CD1c-positive myeloid dendritic cell (primary cell): ENCODE measurements at regions not wholly inside any gene's neighbourhood (a gene's known extent, or its start where the extent isn't known, plus 50 kb on each side); places are given as distances from the start of the nearest gene placed in this dataset.
"Not testable (repeated sequence)": the region's sequence is repeated elsewhere in the genome, so short reads cannot be mapped to it uniquely, and the experiment has no call there.

ENCODE experiments used
- DNase-seq: peaks from one replicate; pipeline ENCODE4 v3.0.0-alpha.2; 2016; ENCODE audit errors: extremely low spot score

DNA sequence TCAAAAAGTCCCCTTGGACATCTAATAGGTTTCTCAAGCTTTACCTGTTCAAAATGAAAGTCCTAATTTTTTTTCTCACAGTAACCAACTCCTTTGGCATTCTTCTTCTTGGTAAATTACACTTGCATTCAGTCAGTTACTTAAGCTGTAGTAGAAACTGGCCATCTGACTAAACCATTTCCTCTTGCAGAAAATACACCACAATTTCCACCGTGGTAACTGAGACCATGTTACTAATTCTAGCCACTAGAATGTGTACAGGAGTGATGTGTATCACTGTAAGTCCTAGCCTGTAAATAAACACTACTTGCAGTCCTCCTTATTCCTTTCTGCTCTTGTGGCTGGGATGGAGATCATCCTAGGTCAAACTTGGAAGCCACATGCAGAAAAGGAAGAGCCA, 965.4 kb upstream of the TMPRSS15 start:
- no peak for DNase-seq

DNA sequence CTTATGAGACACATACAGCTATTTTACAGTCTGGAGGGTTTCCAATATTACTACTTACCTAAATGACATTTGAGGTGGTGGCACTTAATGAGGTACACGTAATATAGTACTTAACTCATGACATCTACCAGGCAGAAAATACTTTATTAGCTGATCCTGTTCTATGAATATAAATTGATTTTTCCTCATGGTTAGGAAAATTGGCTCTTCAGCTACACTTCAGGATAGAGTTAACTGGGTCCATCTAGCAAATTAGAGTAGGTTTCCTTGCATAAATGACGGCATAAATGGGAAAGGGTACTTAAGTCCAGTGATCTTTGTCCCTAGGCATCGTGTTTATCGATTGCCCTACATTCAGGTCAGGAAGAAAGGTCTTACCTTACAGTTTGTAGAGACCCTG, 988.8 kb upstream of the TMPRSS15 start:
- DNase-seq, result no peak

DNA sequence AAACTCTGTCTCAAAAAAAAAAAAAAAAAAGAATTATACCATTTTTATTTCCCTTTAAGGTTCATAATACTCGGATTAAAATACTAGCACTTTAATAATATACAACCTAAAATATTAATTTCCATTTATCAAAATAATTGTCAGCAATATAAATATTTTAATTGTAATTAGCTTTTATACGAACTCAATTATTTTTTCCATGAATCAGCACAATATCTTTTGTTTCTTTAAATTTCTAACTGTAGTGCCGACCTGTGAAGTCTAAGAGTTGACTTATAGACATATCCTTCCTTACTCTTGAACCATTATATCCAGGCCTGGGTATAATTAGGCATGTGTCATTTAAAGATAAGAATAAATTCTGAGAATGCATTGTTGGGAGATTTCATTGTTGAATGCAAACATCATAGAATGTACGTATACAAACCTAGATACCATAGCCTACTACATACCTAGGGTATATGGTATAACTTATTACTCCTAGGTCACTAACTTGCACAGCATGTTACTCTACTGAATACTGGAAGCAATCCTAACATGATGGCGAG, 996.7 kb upstream of the TMPRSS15 start:
- DNase-seq, result no peak

DNA sequence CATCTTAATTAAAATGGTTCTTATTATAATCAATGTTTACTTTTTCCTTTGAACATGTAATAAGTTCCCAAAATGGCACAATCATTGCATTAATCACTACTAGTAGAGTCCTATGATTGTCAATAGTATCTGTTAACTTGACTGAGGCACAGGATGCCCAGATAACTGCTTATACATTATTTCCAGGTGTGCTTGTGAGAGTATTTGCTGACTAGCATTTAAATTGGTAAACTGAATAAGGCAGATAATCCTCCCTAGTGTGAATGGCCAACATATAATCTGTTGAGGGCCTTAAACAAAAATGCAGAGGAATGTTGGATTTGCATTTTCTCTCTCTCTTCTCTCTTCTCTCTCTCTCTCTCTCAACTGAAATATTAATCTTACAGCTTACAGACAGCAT, 999.3 kb upstream of the TMPRSS15 start:
- DNase-seq, result no peak

DNA sequence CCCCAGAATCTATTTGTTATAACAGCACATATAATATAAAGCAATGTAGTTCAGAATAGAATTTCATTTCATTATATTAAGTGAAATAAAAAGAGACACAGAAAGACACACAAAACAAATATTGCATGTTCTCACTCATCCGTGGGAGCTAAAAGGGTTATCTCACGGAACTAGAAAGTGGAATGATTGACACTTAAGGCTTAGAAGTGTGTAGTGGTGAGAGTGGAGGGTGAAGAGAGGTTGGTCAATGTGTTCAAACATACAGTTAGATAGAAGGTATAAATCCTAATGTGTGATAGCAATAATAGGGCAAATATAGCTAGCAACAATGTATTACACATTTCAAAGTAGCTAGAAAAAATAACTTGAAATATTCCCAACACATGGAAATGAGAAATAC, 1001.7 kb upstream of the TMPRSS15 start:
- DNase-seq, result no peak

DNA sequence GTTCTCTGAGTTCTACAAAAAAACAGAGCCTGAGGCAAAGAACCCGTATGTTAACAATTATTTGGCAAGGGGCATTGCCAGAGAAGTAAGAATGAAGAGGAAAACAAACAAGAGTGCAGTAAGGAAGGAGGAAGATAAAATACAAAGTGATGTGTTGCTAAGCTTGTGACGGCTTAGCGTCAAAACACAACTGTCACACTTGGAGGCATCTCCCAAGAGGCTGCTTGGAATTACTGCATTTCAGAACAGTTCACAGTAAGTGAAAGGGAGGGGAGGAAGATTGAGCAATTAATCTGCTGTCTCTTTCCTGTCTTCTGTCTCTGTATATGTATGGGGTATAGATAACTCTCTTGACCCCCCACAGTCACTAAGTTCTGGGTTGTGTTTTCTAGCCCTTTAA, 1017.0 kb upstream of the TMPRSS15 start:
- DNase-seq, result no peak

DNA sequence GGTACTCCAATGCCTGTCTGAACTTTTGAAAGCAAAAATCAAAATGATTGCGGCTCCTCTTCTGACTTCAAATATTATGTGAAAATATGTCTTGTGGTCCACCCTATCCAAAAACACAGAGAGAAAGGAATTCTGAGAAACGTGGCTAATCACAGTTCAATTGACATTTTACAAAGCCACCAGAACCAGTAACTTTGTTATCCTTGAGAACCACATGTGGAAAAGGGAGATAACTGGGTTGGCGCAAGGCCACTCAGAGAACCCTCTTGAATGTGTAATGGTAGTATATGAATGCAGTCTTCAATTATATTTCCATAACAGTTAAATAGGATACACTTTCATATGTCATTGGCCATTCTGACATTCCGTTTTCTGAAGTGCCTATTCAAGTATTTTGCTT, 1030.0 kb upstream of the TMPRSS15 start:
- no peak for DNase-seq

DNA sequence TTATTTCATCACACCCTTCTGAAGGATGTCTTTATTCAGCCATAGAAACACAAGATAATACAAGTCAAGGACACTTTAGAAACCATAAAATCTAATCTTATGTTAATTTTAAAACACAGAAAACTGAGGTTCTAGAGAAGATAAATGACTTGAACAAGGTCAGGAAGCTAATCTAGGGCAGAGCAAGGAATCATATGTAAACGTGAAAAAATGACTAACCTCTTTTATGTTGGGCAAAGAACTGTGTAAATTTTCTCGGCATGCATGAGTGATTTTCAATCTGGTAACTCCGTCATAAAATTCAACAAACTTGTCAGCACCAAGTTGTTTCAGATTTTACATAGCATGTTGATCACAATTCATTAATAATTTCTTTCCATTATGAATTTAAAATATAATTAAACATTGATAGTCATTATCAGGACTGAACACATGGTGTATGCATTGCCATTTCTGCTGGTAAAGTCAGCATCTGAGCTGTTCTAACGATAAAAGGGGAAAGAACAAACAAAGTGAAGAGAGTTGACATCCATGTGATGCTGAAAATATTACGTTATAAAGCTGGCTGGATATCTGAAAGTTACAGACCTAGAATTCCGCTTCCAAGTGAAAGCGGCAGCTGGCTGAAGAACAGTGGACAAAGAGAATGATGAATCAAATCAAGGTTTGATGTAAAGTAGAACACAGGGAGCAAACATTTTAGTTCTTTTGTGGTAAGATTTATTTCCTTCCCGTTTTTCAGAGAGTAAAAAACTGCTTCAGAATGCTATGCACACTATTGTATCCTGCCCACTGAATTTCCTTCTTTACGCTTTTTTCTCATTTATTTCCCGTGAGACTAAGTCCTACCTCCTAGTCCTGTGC, 1037.4 kb upstream of the TMPRSS15 start:
- no peak for DNase-seq

DNA sequence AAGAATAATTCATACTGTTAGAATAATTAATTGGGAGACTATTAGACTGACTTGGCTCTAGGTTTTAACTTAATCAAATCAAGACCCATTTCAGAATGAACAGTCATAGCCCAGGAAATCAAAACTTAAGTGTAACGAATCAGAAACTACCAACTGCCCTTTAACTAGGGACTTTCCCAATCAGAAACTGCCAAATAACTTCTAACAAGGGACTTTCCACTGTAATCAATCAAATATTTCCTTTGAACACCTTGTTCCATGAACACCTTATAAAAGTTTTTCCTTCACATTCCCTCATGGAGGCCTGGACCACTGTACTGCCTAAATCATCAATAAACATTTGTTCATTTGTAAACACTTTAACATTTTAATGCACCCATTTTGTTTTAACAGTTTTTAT, 1054.7 kb upstream of the TMPRSS15 start:
- DNase-seq, result no peak

DNA sequence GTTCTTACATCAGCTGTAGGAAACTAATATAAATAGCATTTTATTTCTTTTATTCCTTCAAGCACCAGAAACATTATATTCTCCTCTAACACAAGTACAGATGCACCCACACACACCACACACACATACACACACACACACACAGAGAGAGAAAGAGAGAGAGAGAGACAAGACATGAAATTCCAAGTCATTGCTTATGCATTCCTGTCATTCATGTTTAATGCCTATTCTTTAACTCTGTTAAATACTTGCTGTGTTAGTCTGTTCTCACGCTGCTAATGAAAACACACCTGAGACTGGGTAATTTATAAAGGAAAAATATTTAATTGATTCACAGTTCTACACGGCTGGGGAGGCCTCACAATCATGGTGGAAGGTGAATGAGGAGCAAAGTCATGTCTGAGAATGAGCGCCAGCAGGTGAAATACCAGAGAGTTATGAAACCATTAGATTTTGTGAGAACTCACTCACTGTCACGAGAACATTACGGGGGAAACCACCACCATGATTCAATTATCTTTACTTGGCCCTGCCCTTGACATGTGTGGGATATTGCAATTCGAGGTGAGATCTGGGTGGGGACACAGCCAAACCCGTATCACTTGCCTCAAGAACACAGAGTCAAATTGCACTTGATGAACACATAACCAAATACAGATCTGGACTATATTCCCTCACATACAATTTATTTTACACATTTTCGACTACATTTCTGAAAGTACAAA, 1058.1 kb upstream of the TMPRSS15 start:
- no peak for DNase-seq

DNA sequence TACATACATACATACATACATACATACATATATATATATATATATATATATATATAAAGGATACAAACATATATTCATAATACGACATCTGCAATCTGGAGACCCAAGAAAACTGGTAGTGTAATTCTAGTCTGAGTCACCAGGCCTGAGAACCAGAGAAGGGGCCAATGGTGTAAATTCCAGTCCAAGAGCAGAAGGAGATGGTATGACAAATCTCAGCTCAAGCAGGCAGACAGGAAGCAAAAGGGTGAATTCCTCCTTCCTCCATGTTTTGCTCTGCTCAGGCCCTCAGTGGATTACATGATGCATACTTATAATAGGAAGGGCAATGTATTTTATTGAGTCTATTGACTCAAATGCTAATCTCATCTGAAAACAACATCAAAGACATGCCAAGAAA, 1060.4 kb upstream of the TMPRSS15 start:
- no peak for DNase-seq

DNA sequence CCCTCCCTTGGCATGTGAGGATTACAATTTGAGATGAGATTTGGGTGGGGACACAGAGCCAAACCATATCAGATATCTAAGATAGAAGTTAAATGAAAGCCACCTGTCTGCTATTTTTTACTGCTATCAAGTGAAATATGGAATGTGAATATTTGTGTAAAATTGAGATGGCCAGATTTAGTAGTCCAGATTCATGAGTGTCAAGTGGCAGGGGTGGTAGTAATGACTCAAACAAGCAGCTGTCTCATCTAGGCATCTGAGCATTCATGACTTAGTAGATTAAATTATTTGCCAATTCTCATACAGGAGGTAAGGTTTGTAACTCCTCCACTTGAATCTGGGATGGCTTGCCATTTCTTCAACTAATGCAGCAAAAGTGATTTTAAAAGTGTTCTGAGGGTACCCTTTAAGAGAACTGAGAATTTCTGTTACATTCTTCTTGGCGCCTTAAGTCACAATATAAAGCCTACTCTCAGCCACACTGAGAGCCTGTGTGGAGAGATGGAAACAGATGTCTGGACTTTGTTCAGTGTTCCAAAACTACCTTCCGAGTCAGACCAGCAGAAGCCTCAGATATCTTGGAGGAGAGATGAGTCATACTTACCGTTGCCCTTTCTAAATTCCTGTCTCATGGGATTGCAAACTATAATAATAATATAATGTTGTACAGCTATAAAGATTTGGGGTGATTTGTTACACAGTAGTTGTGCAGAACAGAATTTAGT, 1065.6 kb upstream of the TMPRSS15 start:
- no peak for DNase-seq

DNA sequence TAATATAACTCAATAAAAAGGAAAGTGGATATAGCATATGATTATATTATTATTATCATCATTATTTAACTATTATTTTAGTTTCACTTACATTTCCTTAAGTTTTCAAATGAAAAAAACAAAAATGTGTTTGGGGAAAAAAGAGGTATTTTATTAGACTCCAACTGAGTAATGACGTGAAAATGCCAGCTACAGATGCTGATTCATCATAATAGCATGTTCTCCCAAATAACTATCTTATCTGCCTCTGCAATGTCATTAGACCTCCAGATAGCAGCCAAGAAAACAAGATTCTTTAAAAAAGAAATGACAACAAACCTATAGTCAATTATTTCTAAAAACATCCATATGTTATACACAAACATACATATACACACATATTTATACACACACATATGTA, 1071.9 kb upstream of the TMPRSS15 start:
- no peak for DNase-seq

DNA sequence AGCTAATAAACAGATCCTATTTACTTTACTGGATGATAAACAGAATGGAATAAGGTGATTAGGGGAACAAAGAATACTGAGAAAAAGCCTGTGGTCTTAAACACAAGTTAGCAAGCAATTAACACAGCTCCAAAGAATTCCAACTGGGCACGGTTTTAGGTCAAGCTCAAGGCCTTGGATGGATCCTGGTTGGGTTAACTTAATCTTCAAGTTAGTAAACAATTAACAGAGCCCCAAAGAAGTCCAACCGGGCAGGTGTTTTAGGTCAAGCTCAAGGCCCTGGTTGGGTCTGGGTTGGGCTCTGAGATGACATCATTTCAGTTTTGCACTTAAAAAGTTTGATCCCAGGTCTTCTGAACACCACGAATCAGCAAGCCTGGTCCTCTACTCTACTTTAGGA, 1086.3 kb upstream of the TMPRSS15 start:
- no peak for DNase-seq

DNA sequence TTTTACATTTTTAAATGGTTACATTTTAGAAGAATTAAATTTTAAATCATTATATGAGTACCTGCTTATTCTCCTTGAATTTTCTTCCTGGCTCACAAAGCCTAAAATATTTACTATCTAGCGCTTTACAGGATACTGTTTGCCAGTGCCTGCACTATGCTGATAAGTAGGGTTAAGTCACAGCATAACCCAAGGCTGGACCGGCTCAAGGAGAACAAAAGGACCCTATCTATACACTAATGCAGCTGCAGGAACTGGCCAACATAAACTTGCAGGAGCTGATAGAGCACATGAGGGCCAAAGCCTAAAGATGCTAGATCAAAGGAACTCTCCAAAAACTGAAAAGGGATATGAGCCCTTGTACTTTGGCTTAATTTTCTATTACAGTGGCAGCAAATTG, 1086.9 kb upstream of the TMPRSS15 start:
- DNase-seq, result no peak

DNA sequence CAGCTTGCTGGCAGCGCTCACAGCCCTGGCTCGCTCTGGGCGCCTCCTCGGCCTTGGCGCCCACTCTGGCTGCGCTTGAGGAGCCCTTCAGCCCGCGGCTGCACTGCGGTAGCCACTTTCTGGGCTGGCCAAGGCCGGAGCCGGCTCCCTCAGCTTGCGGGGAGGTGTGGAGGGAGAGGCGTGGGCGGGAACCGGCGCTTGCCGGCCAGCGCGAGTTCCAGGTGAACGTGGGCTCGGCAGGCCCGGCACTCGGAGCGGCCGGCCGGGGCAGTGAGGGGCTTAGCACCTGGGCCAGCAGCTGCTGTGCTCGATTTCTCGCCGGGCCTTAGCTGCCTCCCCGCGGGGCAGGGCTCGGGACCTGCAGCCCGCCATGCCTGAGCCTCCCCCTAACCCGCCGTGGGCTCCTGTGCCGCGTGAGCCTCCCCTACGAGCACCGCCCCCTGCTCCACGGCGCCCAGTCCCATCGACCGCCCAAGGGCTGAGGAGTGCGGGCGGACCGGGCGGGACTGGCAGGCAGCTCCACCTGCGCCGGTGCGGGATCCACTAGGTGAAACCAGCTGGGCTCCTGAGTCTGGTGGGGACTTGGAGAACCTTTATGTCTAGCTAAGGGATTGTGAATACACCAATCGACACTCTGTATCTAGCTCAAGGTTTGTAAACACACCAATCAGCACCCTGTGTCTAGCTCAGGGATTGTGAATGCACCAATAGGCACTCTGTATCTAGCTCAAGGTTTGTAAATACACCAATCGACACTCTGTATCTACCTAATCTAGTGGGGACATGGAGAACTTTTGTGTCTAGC, 1090.1 kb upstream of the TMPRSS15 start:
- DNase-seq, result not testable (repeated sequence)

DNA sequence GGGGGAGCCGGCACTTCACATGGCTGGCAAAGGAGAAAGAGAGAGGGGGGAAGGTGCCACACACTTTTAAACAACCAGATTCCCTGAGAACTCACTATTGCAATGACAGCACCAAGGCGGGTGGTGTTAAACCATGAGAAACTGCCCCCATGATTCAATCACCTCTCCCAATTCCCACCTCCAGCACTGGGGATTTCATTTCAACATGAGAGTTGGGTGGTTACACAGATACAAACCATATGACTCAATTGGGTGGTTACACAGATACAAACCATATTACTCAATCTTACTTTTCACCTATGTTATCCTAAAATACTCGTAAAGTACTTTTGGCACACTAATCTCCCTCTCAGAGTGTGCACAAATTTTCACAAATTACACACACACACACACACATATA, 1097.5 kb upstream of the TMPRSS15 start:
- no peak for DNase-seq

DNA sequence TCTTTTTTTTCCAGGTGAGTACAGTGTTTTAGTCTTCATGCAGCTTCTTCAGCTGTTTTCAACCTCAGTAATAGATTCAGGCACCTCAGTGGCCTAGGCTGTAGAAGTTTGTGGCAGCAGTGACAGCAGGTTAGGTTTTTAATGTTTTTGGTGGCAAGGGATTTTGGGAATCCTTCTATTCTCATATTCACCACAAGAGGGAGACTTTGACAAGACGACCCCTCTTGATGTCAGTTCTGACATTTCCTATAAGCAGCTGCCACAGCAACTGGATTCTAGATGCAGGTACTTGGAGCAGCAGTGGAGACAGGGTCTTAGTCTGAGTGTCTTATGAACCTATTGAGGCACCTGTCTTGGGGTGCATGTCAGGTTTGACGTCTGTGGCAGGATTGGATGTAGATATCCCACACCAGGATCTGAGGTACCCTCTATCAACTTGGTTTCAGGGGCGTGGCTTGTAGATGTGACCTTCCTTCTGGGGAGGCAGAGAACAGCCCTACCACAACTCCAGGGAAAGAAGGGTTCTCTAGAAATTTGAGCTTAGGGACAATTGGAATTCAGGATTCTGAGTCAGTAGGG, 1104.2 kb upstream of the TMPRSS15 start:
- no peak for DNase-seq

DNA sequence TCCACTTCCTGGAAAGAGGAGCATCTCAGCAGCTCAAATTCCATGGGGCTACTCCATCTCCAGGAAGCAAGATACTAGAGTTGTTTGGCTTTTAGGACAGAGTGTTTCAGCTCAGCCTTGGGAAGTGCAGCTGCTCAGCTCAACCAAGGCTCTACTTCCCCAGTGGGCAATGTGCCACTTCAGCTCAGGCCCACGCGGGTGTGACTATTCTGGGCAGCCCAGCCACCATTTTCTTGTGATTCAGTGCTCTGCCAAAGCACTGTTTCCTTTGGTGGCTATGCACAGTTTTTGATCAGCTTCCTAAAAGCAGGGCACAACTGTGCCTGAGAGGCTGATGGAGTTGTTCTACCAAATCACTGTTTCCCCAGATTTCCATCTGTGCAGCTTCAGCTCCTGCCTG, 1104.9 kb upstream of the TMPRSS15 start:
- DNase-seq, result no peak

DNA sequence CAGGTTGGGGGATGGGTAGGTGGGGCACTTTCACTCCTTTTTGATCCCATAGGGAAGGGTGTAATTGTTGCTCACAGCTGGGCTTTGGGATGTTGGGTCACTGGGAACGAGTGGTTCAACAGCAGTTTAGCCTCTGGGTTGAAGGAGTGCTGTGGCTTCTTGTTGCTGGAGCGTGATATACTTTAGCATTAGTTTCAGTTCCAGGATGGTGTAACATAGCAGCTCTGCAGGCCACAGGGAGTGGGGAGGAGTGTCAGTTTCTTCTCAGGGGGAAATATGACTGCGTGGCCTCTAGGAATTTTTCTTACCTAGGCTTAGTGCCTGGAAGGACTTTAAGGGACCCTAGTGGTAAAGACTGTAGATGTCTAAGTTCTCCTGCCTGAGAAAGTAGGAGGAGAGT, 1105.3 kb upstream of the TMPRSS15 start:
- DNase-seq, result no peak

DNA sequence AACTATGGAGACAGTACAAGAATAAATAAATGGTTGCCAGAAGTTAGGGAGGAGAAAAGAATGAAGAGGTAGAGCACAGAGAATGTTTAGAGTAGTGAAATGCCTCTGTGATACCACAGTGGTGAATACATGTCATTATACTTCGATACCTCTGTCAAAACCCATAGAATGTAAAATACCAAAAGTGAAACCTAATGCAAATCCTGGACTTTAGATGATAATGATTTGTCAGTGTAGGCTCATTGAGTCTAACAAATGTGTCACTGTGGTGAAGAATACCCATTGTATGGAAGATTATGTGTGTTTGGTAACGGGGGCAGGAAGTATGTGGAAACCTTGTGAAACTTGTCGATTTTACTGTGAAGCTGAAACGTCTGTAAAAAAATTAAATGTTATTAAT, 1106.5 kb upstream of the TMPRSS15 start:
- DNase-seq, result no peak
